GM12874 (cell line): ENCODE measurements at regions not wholly inside any gene's neighbourhood (a gene's known extent, or its start where the extent isn't known, plus 50 kb on each side); places are given as distances from the start of the nearest gene placed in this dataset.

Experiments used
- TF ChIP-seq, protein P1 (sequence below): IDR thresholded peaks from 2 replicates; pipeline ENCODE4 v1.5.1; 2011; ENCODE audit warnings: low read depth, mild to moderate bottlenecking, control low read depth, low read length, moderate library complexity; ENCODE audit not compliant: insufficient read depth

- TF ChIP-seq, protein P1, sequence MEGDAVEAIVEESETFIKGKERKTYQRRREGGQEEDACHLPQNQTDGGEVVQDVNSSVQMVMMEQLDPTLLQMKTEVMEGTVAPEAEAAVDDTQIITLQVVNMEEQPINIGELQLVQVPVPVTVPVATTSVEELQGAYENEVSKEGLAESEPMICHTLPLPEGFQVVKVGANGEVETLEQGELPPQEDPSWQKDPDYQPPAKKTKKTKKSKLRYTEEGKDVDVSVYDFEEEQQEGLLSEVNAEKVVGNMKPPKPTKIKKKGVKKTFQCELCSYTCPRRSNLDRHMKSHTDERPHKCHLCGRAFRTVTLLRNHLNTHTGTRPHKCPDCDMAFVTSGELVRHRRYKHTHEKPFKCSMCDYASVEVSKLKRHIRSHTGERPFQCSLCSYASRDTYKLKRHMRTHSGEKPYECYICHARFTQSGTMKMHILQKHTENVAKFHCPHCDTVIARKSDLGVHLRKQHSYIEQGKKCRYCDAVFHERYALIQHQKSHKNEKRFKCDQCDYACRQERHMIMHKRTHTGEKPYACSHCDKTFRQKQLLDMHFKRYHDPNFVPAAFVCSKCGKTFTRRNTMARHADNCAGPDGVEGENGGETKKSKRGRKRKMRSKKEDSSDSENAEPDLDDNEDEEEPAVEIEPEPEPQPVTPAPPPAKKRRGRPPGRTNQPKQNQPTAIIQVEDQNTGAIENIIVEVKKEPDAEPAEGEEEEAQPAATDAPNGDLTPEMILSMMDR = no peak
Measured at GRCh38 chr7:133132906-133133305, 51.0 kb upstream of the CHCHD3 start.

- TF ChIP-seq, protein P1 = no peak
Measured at GRCh38 chr7:133134810-133135209, 52.9 kb upstream of the CHCHD3 start.

GRCh38 chr7:133135451-133135850 is 53.6 kb upstream of the CHCHD3 start:
- TF ChIP-seq, protein P1 = no peak

DNA sequence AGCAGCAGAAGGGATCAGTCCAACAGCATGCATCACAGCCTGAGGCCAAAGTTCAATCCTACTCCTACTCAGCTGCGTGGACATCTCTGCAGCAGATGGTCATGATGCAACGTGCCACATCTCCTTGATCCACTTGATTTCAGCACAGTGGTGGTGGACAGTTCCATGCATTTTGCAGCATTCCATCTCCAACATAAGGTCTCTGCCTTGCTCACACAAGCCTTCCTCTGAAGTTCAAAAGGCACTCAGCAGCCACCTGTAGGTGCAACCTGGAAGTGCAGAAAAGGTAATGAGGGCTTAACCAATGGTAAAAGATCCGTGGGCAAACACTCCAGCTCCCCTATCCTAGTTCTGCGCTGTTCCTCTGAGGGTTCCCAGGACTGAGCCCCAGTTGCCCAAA is 57.5 kb upstream of the CHCHD3 start:
- TF ChIP-seq, protein P1 = 0 out of 2 replicates have a peak, but pooled peaks have one; percentile 14

- TF ChIP-seq, protein P1 = no peak
Measured at GRCh38 chr7:133139801-133140200, 57.9 kb upstream of the CHCHD3 start.

DNA sequence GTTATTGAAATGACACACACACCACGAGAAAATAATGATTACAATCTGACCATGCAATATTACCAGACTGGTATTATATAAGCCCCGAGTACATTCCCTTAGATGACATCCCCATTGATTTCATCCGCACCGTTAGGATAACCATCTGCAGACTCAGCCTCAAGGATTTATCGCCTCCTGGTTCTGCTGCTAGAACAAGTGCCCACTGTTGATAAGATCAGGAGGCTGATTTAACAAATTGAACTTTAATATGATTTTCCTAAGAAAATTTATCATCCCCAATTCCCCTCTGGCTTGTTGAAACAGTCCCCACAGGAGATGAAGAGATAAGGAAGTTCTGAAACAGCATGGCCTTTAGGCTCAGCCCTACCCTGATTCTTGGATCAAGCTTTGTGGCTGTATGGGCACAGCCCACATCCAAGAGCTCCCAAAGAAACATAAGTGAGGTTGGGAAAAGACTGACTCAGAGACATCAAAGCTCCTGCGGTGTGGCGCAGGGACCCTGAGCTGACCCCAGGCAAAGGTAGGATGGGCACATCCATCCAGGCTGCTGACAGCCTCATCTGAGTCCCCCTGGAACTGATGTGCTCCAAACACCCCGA is 59.2 kb upstream of the CHCHD3 start:
- TF ChIP-seq, protein P1 = no peak

DNA sequence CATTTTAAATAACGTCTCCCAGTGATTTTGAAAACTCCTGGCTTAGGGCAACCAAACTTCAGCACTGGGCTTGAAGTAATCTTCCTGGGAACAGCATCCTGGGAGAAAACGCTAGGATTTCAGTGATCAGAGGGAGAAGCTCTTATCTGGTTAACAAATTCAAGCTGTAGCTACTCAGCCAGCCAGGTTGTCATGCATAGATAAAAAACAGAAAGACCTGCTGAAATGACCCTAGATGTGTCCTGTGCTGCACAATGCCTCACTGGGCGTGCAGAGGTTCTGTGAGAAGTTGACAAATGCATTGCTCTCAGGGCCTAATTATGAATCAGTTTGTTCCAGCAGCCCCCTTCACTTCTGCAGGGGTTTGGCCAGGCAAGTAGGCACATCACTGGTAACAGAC is 68.9 kb upstream of the CHCHD3 start:
- TF ChIP-seq, protein P1 = no peak

GRCh38 chr7:133152875-133153274 is 71.0 kb upstream of the CHCHD3 start:
- TF ChIP-seq, protein P1 = no peak
